ENCODE measurements at regions not wholly inside any gene's neighbourhood (a gene's known extent, or its start where the extent isn't known, plus 50 kb on each side); places are given as distances from the start of the nearest gene placed in this dataset.

GRCh38 chr11:128086794-128087193 lies 500.6 kb downstream of the ETS1 start:
- TF ChIP-seq CTCF (IDR thresholded peaks at IDR 0.05) (no peak), POLR2A (IDR thresholded peaks at IDR 0.05) (no peak)

Measured in body of pancreas (tissue), 4 donors.